Peyer's patch (tissue), 4 donors: ENCODE measurements at regions not wholly inside any gene's neighbourhood (a gene's known extent, or its start where the extent isn't known, plus 50 kb on each side); places are given as distances from the start of the nearest gene placed in this dataset.

Source experiments
- CTCF ChIP-seq, 6 experiments: fragments of 450-650 bp in 4 of 6; fragments of 200-600 bp in 2 of 6; sonication (generic) in 1 of 6; IDR thresholded peaks; one replicate each; pipeline ENCODE4 v1.5.1; 2017 to 2019; ENCODE audit warnings: antibody characterized with exemption in 6 of 6, mild to moderate bottlenecking in 3 of 6, moderate library complexity in 1 of 6
- POLR2A ChIP-seq, 2 donors: fragments of 450-650 bp; IDR thresholded peaks; one replicate each; pipeline ENCODE4 v1.5.1; 2017; ENCODE audit warnings: antibody characterized with exemption in 2 of 2, mild to moderate bottlenecking in 2 of 2, moderate library complexity in 2 of 2

- no peak for TF ChIP-seq POLR2A (IDR thresholded peaks at IDR 0.05)
- TF ChIP-seq CTCF (IDR thresholded peaks at IDR 0.05) = no peak
Observed at GRCh38 chr11:86152006-86152862, 83.3 kb upstream of the PICALM start.
